SK-N-SH (cell line): ENCODE measurements at regions not wholly inside any gene's neighbourhood (a gene's known extent, or its start where the extent isn't known, plus 50 kb on each side); places are given as distances from the start of the nearest gene placed in this dataset.

ENCODE experiments used
- CTCF ChIA-PET: fragments of 300-600, 350-600 bp; formaldehyde crosslinking; extraction: SDS; loops from one replicate; lab custom pipeline; 2021; lab: Yijun Ruan, JAX
- POLR2A ChIA-PET: fragments of 350-600 bp; sonication (Branson Sonifier 250); formaldehyde crosslinking; extraction: SDS; loops from one replicate; lab custom pipeline; 2020; ENCODE audit warnings: antibody characterized with exemption, inconsistent platforms; lab: Yijun Ruan, JAX
- DNase-seq: peaks from one replicate; pipeline ENCODE4 v3.0.0; 2012
- H2AFZ ChIP-seq: fragments of 200-600 bp; sonication (generic); 2 replicates; pipeline ENCODE4 v1.8.1; 2016; ENCODE audit warnings: antibody characterized with exemption, mild to moderate bottlenecking, low read depth
- H3F3A ChIP-seq: fragments of 200-600 bp; sonication (generic); replicated peaks from 2 replicates; pipeline ENCODE3; 2016; ENCODE audit warnings: antibody characterized with exemption, mild to moderate bottlenecking; ENCODE audit not compliant: insufficient read depth
- H3K27ac ChIP-seq, 2 experiments: fragments of 200-500 bp in 1 of 2; fragments of 200-600 bp in 1 of 2; sonication (Bioruptor generic) in 1 of 2; sonication (generic), shearing (Covaris generic) in 1 of 2; 2 replicates each; pipeline versions ENCODE4 v1.5.1 to v1.6.1; 2014 to 2016; ENCODE audit warnings: low read depth in 2 of 2, inconsistent platforms in 1 of 2, low read length in 1 of 2, mild to moderate bottlenecking in 1 of 2, mixed read lengths in 1 of 2
- H3K27me3 ChIP-seq: fragments of 200-600 bp; sonication (generic), shearing (Covaris generic); 2 replicates; pipeline ENCODE4 v1.6.1; 2016; ENCODE audit warnings: mixed run types; ENCODE audit not compliant: insufficient read depth
- H3K36me3 ChIP-seq, 2 experiments: fragments of 200-500 bp in 1 of 2; fragments of 200-600 bp in 1 of 2; sonication (Bioruptor generic) in 1 of 2; sonication (generic) in 1 of 2; replicated peaks in 1 of 2; 2 replicates each; pipeline versions ENCODE3 to v1.5.1; 2014 to 2016; ENCODE audit warnings: low read length in 1 of 2, mild to moderate bottlenecking in 1 of 2; ENCODE audit not compliant: insufficient read depth in 2 of 2, control insufficient read depth in 1 of 2
- H3K4me1 ChIP-seq, 2 experiments: fragments of 200-500 bp in 1 of 2; fragments of 200-600 bp in 1 of 2; sonication (Bioruptor generic) in 1 of 2; sonication (generic), shearing (Covaris generic) in 1 of 2; 2 replicates each; pipeline versions ENCODE4 v1.5.1 to v1.6.1; 2014 to 2016; ENCODE audit warnings: low read depth in 1 of 2, low read length in 1 of 2, mixed run types in 1 of 2; ENCODE audit not compliant: insufficient read depth in 2 of 2, control insufficient read depth in 1 of 2
- H3K4me2 ChIP-seq: fragments of 200-600 bp; sonication (generic), shearing (Covaris generic); 2 replicates; pipeline ENCODE4 v1.6.1; 2017; ENCODE audit warnings: mixed run types
- H3K4me3 ChIP-seq, 2 experiments: fragments of 200-500 bp in 1 of 2; fragments of 200-600 bp in 1 of 2; sonication (Bioruptor generic) in 1 of 2; sonication (generic), shearing (Covaris generic) in 1 of 2; 2 replicates each; pipeline versions ENCODE4 v1.5.1 to v1.8.1; 2014 to 2016; ENCODE audit warnings: low read depth in 2 of 2, inconsistent platforms in 1 of 2, low read length in 1 of 2, mild to moderate bottlenecking in 1 of 2, mixed read lengths in 1 of 2, moderate library complexity in 1 of 2
- H3K79me2 ChIP-seq: fragments of 200-600 bp; sonication (generic); 2 replicates; pipeline ENCODE4 v1.8.1; 2017; ENCODE audit warnings: mild to moderate bottlenecking; ENCODE audit not compliant: insufficient read depth
- H3K9ac ChIP-seq: fragments of 200-600 bp; sonication (generic); 2 replicates; pipeline ENCODE4 v1.6.1; 2017; ENCODE audit warnings: mixed run types
- H3K9me2 ChIP-seq: fragments of 200-600 bp; sonication (generic); 2 replicates; pipeline ENCODE4 v1.6.1; 2017; ENCODE audit warnings: mixed run types
- H3K9me3 ChIP-seq: fragments of 200-600 bp; sonication (generic); 2 replicates; pipeline ENCODE4 v1.6.1; 2017; ENCODE audit warnings: mixed run types, mild to moderate bottlenecking, moderate library complexity
- H4K20me1 ChIP-seq: fragments of 200-600 bp; sonication (generic); 2 replicates; pipeline ENCODE4 v1.6.1; 2017; ENCODE audit warnings: mild to moderate bottlenecking, mixed run types; ENCODE audit not compliant: insufficient read depth
- ELF1 ChIP-seq: IDR thresholded peaks from 2 replicates; pipeline ENCODE4 v1.4.0; 2012
- FOXJ3 ChIP-seq: sonication (generic); formaldehyde crosslinking; IDR thresholded peaks from 2 replicates; pipeline ENCODE4 v1.5.1; 2020; ENCODE audit warnings: mild to moderate bottlenecking, missing genetic modification reagents
- FOXM1 ChIP-seq: IDR thresholded peaks from 2 replicates; pipeline ENCODE4 v1.4.0; 2012; ENCODE audit warnings: low read depth, mild to moderate bottlenecking
- GABPA ChIP-seq: IDR thresholded peaks from 2 replicates; pipeline ENCODE4 v1.4.0; 2012; ENCODE audit warnings: low read depth, mild to moderate bottlenecking
- GATA2 ChIP-seq: sonication (generic); formaldehyde crosslinking; IDR thresholded peaks from 2 replicates; pipeline ENCODE4 v1.5.0; 2020; ENCODE audit warnings: mild to moderate bottlenecking, missing genetic modification reagents
- MAX ChIP-seq: IDR thresholded peaks from 2 replicates; pipeline ENCODE4 v1.4.0; 2012; ENCODE audit warnings: low read depth
- NRF1 ChIP-seq: IDR thresholded peaks from 2 replicates; pipeline ENCODE4 v1.6.1; 2012; ENCODE audit warnings: low read depth, mild to moderate bottlenecking, low read length
- PBX3 ChIP-seq: IDR thresholded peaks from 2 replicates; pipeline ENCODE4; 2012
- RAD21 ChIP-seq: IDR thresholded peaks from 2 replicates; pipeline ENCODE4 v1.6.1; 2012; ENCODE audit warnings: mild to moderate bottlenecking, low read length
- SMC3 ChIP-seq: IDR thresholded peaks from 2 replicates; pipeline ENCODE4 v1.6.1; 2012; ENCODE audit warnings: low read depth, low read length, improper control_type of control experiment
- TAF1 ChIP-seq: IDR thresholded peaks from 2 replicates; pipeline ENCODE4 v1.6.1; 2012; ENCODE audit warnings: low read depth, mild to moderate bottlenecking, low read length, moderate library complexity, borderline replicate concordance
- TEAD4 ChIP-seq: IDR thresholded peaks from 2 replicates; pipeline ENCODE4 v1.4.0; 2012; ENCODE audit warnings: mild to moderate bottlenecking, borderline replicate concordance; ENCODE audit not compliant: insufficient read depth
- YY1 ChIP-seq: IDR thresholded peaks from 2 replicates; pipeline ENCODE4 v1.4.0; 2012; ENCODE audit warnings: low read depth, mild to moderate bottlenecking
- WGBS: methylation state at CpG from one replicate; pipeline ENCODE4 v1.1.6; 2017; ENCODE audit warnings: low lambda C conversion rate; 5-methylcytosine and 5-hydroxymethylcytosine counted together
- TF ChIP-seq, protein P1 (sequence below): IDR thresholded peaks from 2 replicates; pipeline ENCODE4 v1.4.0; 2012; ENCODE audit warnings: low read depth, borderline replicate concordance
- TF ChIP-seq, protein P2 (sequence below): fragments of 200-600 bp; sonication (generic); IDR thresholded peaks from 2 replicates; pipeline ENCODE4 v1.6.1; 2017; ENCODE audit warnings: antibody characterized with exemption, mild to moderate bottlenecking, moderate library complexity

DNA sequence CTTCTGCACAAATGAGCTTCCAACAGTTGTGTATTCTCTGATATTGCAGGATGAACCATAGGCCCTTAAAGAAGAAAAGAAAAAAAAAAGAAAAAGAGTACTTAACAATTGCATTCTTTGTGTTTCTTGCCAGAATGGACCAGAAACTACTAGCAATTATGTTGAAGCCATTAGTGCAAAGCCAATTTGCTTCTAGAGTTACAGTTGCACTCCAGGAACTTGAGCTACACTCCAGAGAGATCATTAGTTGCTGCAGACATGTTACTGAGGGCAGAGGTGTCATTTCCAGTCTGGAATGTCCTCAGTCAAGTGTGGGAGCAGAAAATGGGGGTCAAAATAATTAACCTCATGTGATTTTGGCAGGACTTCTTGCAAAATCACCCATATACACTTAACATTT lies 85.6 kb upstream of the CCL2 start:
- H3K36me3 ChIP-seq, result no peaks in the 10 kb centered on the region
- no peak overlapping the region for H3K4me3 ChIP-seq
- no peak for DNase-seq
- H3K4me2 ChIP-seq, result no peak overlapping the region
- H3K9me2 ChIP-seq, result no peaks in the 10 kb centered on the region
- H3K27me3 ChIP-seq, result no peaks in the 10 kb centered on the region; the same call in 1 of the 2 replicates
- TF ChIP-seq SMC3 (no peak), GABPA (no peak), MAX (no peak), TAF1 (no peak), RAD21 (no peak), NRF1 (no peak), FOXJ3 (CRISPR knock-in tag) (no peak), FOXM1 (no peak), PBX3 (no peak), ELF1 (no peak)
- TF ChIP-seq, protein P1, sequence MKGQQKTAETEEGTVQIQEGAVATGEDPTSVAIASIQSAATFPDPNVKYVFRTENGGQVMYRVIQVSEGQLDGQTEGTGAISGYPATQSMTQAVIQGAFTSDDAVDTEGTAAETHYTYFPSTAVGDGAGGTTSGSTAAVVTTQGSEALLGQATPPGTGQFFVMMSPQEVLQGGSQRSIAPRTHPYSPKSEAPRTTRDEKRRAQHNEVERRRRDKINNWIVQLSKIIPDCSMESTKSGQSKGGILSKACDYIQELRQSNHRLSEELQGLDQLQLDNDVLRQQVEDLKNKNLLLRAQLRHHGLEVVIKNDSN, result no peak
- no peaks in the 10 kb centered on the region for H3K79me2 ChIP-seq
- H3K4me1 ChIP-seq, result no peaks in the 10 kb centered on the region; a peak in 1 of 4 replicates
- H3K9ac ChIP-seq, result no peak overlapping the region
- no peaks in the 10 kb centered on the region for H4K20me1 ChIP-seq
- no peaks in the 10 kb centered on the region for H3K9me3 ChIP-seq
- CTCF ChIA-PET, result interaction anchor here (0.6 to 10.0 kb wide), 2 partner anchors 188 to 192 kb away, joined by 3 to 105 read pairs; partner anchors contain the start of gene CCL1
- POLR2A ChIA-PET, result no interaction called here
- H3K27ac ChIP-seq, result no peak overlapping the region
- H3F3A ChIP-seq, result no peaks in the 10 kb centered on the region
- no peak overlapping the region for H2AFZ ChIP-seq

DNA sequence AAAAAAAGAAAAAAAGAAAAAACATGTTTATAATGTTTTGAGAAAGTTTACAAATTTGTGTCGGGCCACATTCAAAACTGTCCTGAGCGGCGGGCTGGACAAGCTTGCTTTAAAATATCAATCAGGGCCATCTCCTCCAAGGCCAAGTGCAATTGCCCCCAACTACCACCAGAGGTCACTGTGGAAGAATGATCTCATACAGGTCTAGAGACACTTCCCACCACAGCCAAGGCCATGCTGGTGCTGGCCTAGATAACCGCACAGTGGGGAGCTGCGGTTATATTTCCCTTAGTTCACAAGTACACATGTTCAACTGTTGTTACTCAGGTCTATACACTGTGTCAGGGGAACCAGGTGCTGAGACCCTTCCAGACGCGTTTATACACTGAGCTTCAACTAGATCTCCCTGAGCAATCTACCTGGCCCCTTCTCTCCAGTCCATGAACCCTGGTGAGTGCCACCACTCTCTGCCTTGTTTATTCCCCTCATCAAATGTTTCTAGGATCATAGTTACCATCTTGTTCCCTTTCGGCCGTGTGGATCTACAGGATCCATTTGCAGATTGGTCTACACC lies 83.8 kb upstream of the CCL2 start:
- H3K79me2 ChIP-seq, result no peaks in the 10 kb centered on the region
- H3K36me3 ChIP-seq, result no peaks in the 10 kb centered on the region
- peak; percentile 56 for TF ChIP-seq RAD21
- TF ChIP-seq, protein P2, sequence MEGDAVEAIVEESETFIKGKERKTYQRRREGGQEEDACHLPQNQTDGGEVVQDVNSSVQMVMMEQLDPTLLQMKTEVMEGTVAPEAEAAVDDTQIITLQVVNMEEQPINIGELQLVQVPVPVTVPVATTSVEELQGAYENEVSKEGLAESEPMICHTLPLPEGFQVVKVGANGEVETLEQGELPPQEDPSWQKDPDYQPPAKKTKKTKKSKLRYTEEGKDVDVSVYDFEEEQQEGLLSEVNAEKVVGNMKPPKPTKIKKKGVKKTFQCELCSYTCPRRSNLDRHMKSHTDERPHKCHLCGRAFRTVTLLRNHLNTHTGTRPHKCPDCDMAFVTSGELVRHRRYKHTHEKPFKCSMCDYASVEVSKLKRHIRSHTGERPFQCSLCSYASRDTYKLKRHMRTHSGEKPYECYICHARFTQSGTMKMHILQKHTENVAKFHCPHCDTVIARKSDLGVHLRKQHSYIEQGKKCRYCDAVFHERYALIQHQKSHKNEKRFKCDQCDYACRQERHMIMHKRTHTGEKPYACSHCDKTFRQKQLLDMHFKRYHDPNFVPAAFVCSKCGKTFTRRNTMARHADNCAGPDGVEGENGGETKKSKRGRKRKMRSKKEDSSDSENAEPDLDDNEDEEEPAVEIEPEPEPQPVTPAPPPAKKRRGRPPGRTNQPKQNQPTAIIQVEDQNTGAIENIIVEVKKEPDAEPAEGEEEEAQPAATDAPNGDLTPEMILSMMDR, result peak; percentile 87
- no peak for TF ChIP-seq YY1
- peak; percentile 61 for TF ChIP-seq SMC3
- TF ChIP-seq TEAD4, result no peak
- TF ChIP-seq GATA2 (CRISPR knock-in tag), result no peak
- H3K9me3 ChIP-seq, result no peaks in the 10 kb centered on the region
- no peak overlapping the region; a peak in 1 of 4 replicates for H3K4me3 ChIP-seq
- CTCF ChIA-PET, result interaction anchor here (0.6 to 10.0 kb wide), 39 partner anchors 8 to 794 kb away, joined by 3 to 105 read pairs (median 4); partner anchors contain the start of gene CCL1
- no peaks in the 10 kb centered on the region for H3K9me2 ChIP-seq
- H4K20me1 ChIP-seq, result no peaks in the 10 kb centered on the region
- H2AFZ ChIP-seq, result no peak overlapping the region
- H3K4me1 ChIP-seq, result no peaks in the 10 kb centered on the region; a peak in 1 of 4 replicates
- DNase-seq, result peak; percentile 62
- no peaks in the 10 kb centered on the region for H3K27me3 ChIP-seq
- H3K9ac ChIP-seq, result no peak overlapping the region
- no peaks in the 10 kb centered on the region for H3F3A ChIP-seq
- POLR2A ChIA-PET, result no interaction called here
- no peak overlapping the region for H3K27ac ChIP-seq
- 59% methylated on average over 9 of the region's 9 CpGs for WGBS
- H3K4me2 ChIP-seq, result no peak overlapping the region
